ENCODE measurements at regions not wholly inside any gene's neighbourhood (a gene's known extent, or its start where the extent isn't known, plus 50 kb on each side); places are given as distances from the start of the nearest gene placed in this dataset.
"Not testable (repeated sequence)": the region's sequence is repeated elsewhere in the genome, so short reads cannot be mapped to it uniquely, and the experiment has no call there.

- DNase-seq: no peak
These were observed 50.8 kb upstream of the MBOAT1 start for GRCh38 chr6:20263059-20263458.

GRCh38 chr6:20265842-20266241 is 53.6 kb upstream of the MBOAT1 start:
- DNase-seq: no peak

GRCh38 chr6:20266851-20267608 is 54.8 kb upstream of the MBOAT1 start:
- no peak for DNase-seq

GRCh38 chr6:20269181-20269580 is 56.9 kb upstream of the MBOAT1 start:
- DNase-seq: no peak

GRCh38 chr6:20271818-20272217 is 59.5 kb upstream of the MBOAT1 start:
- no peak for DNase-seq

GRCh38 chr6:20274137-20274536 is 61.9 kb upstream of the MBOAT1 start:
- no peak for DNase-seq

GRCh38 chr6:20275837-20276236 is 63.6 kb upstream of the MBOAT1 start:
- DNase-seq: not testable (repeated sequence)

- DNase-seq: not testable (repeated sequence)
These were observed 65.5 kb upstream of the MBOAT1 start for GRCh38 chr6:20277724-20278123.

GRCh38 chr6:20279051-20279450 is 66.8 kb upstream of the MBOAT1 start:
- no peak for DNase-seq

- no peak for DNase-seq
These were observed 67.5 kb upstream of the MBOAT1 start for GRCh38 chr6:20279608-20280287.

GRCh38 chr6:20280288-20280621 is 68.0 kb upstream of the MBOAT1 start:
- DNase-seq: no peak

GRCh38 chr6:20284672-20285071 is 72.4 kb upstream of the MBOAT1 start:
- no peak for DNase-seq

- no peak for DNase-seq
These were observed 74.8 kb upstream of the MBOAT1 start for GRCh38 chr6:20286968-20287565.

- DNase-seq: peak; percentile 83
These were observed 79.7 kb upstream of the MBOAT1 start for GRCh38 chr6:20291764-20292580.

GRCh38 chr6:20292905-20293304 is 80.6 kb upstream of the MBOAT1 start:
- no peak for DNase-seq

- DNase-seq: no peak
These were observed 89.0 kb upstream of the MBOAT1 start for GRCh38 chr6:20301256-20301655.

- DNase-seq: no peak
These were observed 89.9 kb upstream of the MBOAT1 start for GRCh38 chr6:20302168-20302567.

- no peak for DNase-seq
These were observed 90.5 kb upstream of the MBOAT1 start for GRCh38 chr6:20302702-20303251.

GRCh38 chr6:20306491-20306890 is 94.2 kb upstream of the MBOAT1 start:
- DNase-seq: no peak

- no peak for DNase-seq
These were observed 92.5 kb upstream of the E2F3 start for GRCh38 chr6:20309186-20309585.

GRCh38 chr6:20310185-20310584 is 91.5 kb upstream of the E2F3 start:
- DNase-seq: no peak

- DNase-seq: no peak
These were observed 89.1 kb upstream of the E2F3 start for GRCh38 chr6:20312606-20313005.

- DNase-seq: no peak
These were observed 88.6 kb upstream of the E2F3 start for GRCh38 chr6:20313051-20313450.

All from NCI-H510A treated with DMSO at 0.1 percent for 48 hours (cell line).